NOMO-1 (cell line): ENCODE measurements at regions not wholly inside any gene's neighbourhood (a gene's known extent, or its start where the extent isn't known, plus 50 kb on each side); places are given as distances from the start of the nearest gene placed in this dataset.

Source experiments
- DNase-seq, 2 experiments: peaks; one replicate each; lab custom pipeline; 2025; ENCODE audit not compliant: unreplicated experiment in 2 of 2; lab: John Stamatoyannopoulos, UW

DNA sequence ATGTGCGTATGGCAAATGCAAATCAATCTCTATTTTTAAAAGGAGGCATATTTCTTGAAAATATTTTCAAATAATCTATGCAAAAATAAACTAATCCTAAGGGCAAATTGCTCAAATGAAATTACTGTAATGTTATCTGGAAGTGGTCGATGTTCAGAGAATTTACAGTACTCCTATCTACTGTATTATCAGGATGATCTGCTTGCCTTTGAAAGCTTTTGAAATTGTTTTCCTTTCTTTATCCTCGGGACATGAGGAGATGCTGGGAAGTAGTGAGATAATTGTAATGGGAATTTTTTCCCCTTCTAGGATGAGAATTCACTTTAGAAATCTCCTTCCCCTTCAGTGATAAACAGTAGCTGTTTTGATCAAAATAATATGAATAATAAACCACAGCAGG is 577.2 kb upstream of the MIR17HG start:
- DNase-seq: no peak

DNA sequence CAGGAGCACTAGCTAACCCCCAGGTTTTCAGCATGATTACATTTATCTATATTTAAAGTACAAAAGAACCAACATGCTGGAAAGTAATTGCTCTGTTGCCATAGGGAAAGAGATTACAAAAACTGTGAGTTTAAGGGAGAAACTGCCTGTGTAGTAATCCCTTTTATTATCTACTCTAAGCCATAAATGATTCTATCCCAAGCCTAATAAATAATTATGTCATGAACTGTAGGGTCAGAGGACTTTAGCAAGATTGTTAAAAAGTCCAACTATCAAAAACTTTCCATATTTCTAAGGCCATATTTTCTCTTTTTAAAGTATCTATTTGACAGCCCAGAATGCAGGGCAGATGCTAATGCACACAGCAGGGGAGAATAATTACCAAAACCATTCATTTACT is 573.8 kb upstream of the MIR17HG start:
- no peak for DNase-seq

DNA sequence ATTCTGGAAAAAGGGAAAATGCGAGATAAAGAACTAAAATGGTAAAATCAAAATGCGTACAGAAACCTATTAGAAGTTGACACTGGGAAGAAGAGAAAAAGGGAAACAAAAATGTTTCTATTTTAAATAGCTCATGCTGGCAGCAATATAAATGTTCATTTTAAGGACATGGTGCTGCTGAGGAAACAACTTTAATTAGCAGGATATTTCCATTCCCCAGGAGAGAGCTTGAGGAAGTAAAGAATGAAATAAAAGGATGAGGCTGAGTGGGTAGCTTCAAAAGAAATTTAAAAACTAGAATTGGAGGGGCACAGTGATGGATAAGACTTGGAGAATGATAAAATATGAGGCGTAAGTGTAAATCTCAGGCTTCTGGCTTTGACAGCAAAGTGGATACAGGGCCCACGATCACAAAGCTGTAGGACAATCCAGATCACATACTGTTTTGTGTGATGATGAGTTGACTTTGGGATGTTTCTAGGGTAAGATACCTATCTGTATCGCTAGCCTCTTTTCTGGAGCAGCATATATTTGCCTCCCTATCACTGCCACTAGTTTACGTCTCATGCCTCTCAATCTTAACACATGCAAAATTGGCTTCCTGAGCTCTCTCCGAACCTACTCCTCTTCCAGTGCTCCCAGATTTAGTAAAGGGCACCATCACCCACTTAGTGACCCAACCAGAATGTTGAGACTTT is 571.3 kb upstream of the MIR17HG start:
- no peak for DNase-seq

DNA sequence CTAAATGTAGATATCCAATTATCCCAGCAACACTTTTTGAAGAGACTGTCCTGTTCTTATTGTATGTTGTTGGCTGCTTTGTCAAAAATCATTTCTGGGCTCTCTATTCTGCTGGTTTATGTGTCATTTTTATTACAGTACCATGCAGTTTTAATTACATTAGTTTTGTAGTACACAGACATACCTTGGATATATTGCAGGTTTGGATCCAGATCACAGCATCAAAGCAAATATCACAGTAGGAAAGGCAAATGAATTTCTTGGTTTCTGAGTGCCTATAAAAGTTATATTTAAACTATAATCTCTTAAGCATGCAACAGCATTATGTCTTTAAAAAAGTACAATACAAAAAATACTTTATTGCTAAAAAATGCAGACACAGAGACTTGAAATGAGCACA is 564.2 kb upstream of the MIR17HG start:
- DNase-seq: no peak

DNA sequence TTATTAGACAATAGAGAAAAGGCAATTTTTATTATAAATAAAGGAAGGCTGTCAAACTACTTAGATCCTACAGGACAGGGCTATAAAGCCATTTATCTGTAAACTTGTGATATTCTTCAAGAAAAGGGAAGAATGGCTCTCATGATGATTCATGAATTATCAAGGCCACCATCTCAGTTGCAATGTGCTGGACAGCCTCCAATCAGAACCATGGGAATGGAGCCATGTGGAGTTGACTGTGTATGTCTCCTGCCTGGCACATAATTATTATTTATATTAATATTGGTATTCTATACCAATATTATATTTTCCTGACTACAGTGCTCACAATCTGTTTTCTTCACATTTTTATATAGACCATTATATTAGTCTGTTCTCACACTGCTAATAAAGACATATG is 560.5 kb upstream of the MIR17HG start:
- no peak for DNase-seq

DNA sequence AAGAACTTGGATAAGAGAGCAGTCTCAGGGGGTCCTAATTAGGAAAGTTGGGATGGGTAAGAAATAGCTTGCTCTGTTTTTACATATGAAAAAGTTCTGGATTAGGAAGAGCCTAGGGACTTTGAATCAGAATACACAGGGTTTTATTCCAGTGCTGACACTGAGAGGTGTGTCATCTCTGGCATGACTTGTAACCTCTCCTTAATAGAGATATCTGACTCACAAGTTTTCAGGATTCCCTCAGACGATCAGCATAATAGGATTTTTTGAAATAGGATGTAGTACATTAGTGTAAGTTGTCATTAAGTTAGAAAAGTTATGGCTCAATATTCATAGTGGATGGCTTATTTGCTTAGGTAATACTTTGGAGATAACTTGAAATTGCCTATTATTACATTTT is 555.2 kb upstream of the MIR17HG start:
- DNase-seq: no peak

DNA sequence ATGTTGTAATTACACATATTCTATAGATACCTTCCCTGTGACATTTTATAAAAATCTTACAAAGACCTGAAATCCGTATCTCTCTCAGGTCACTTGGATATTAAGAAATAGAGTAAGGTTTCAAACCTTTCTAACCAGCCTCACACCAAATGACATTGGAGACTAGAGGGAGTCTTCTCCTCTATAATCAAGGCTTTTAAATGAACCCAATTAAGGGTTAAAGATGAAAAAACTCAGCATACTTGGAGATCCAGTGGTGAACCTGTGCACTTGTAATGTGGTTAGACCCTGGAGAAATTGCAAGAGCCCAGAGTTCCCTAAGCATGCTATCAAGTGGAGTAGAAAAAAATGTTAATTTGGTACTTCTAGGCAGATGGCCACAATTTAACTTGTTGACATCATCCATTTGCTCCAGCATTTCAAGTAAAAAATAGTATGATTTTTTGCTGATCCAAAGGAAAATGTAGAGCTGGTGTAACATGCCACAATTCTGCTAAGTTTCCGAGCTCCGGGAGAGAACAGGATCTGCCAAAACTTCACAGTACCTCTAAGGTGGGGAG is 554.1 kb upstream of the MIR17HG start:
- no peak for DNase-seq

DNA sequence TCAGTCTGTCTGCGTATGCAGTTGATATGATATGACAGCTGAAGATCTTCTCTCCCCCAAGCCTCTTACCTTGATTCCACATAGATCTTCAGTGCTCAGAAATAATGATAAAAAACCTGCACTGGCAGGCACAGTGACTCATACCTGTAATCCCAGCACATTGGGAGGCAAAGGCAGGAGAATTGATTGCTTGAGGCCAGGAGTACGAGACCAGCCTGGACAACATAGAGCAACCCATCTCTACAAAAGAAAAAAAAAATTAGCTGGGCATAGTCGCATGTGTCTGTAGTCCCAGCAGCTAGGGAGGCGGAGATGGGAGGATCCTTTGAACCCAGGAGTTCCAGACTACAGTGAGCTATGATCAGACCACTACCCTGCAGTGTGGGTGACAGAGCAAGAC is 551.0 kb upstream of the MIR17HG start:
- no peak for DNase-seq

DNA sequence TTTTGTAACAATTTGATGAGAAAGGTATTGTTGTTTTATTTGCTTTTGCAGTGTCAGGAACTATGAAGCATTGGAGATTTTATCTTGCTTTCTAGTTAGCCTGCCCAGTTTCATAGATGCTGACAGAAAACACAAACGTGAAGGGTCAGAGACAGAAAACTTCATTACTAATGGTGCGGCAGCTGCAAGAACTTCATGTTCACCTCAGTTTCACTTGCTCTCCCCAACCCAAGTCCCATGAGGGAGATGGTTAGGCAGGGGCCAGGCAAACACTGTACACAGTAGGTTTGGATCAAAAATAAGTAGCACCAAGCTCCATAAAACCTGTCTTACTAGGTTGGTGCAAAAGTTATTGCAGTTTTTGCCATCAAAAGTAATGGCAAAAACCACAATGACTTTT is 550.2 kb upstream of the MIR17HG start:
- DNase-seq: no peak

DNA sequence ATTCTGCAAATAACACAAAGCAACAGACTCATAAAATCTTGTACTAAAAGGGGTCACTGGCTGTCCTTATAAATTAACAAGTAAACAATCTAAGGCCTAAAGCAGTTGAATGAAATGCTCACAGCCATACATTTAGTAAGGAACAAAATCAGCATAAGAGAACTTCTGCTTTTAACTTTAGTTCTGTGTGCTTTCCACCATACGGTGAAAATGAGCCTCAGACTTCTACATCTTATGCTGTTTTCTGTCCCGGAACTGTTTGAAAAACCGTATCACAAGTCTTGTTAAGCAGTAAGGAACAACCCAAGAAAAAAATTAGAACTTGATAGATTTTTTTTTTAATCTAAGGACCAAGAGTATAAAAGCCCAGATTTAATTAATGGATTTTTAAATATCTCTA is 549.1 kb upstream of the MIR17HG start:
- peak in 1 of 2 experiments; percentile 51 for DNase-seq

DNA sequence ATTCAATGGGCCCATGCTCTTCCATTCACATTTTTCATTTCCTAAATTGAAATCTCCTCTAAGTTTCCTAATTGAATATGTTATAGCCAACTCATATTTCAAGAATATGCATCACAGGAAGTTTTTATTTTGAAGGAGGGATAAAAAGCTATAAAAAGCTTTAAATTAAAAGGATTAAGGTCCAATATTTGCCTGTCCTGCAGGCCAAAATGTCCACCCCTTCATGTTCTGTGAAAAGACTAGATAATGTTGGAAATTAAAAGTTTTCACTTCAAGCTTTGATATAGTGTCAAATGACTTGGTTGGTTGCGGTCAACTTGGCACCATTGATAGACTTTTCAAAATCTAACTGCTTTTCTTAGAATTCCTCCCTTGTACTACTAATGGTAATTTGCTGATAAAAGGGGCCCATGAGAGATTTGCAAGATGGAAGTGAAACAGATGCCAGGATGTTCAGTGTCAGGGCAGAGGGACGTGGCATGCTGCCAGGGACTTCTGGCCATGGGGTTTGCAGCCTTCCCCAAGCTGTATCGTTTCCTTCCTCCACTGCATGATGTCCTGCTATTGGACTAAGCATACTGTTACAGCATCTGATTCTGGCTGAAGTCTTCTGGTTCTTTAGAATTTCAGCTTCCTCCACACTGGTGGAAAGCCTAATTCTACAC is 547.3 kb upstream of the MIR17HG start:
- DNase-seq: peak; percentile 18 to 40

DNA sequence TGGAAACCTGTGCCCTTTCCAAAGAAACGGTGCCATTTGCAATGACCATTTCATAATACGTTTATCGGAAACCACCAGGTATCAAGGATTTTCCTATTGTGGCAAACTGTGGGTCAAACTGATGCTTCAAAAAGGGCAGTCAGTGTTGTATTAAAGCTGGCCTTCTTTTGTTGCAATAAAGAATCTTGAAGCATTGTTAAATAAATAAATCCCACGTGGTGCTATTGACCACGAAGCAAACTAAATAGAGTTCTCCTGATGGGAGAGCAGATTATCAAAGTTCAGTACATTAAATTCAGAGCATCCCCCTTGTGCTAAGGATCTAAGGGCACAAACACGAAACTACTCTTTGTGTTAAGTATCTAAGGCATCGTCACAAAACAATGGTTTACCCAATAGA is 545.9 kb upstream of the MIR17HG start:
- DNase-seq: no peak

DNA sequence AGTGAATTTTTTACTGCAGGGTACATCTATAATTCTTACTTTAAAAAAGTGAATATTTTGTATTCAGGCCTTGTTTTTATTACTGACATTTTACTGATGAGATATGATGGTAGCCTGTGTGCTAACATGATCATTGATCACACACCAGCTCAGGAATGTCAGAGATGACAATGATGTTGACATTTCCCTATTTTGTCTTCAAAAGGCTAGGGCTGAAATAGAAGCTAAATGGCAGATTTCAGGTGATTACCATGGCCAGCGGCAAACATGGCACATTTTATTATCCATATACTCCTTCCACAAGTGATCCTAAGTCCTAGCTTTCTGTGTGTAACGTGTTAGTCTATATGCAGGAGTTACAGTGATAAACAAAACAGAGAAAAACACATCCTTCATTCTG is 544.3 kb upstream of the MIR17HG start:
- DNase-seq: no peak

DNA sequence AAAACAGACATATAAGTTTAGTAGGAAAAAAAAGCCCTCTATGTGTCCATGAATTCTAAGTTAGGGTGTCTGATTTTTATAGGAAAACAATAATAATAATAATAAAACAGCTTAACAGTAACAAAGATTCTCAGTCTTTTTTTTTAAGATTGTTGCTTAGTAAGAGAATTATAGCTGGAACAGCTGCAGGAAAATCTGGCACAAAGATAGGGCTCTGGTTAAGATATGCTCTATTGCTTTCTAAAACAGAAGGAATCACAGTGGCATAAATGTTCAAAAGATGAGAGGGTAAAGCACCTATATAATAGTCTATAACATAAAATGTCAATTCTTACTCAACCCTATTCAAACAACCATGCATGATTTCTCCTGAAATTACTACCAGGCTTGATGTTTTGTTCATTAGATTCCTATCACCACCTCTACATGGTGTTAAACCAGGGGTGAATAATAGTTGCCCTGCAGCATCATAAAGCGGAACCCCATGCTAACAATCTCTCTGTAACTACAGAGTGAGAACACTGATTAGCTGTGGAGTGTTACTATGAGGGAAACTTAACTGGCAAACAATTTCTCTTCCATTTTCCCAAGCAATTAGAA is 541.4 kb upstream of the MIR17HG start:
- no peak for DNase-seq

DNA sequence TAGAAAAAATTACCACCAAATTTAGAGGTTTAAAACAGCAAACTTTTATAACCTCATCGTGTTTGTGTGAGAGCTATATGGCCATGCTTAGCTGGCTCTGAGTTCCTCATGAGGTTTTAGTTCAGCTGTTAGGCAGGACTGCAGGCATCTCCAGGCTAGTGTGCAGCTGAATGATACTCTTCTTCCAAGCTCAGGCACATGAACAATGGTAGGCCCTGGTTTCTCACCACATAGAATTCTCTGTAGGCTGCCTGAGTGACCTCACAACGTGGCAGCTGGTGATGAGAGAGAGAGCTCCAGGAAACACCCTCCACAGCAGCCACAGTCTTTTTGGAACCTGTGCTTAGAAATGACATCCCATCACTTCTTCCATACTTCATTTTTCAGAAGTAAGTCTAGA is 540.6 kb upstream of the MIR17HG start:
- no peak for DNase-seq

DNA sequence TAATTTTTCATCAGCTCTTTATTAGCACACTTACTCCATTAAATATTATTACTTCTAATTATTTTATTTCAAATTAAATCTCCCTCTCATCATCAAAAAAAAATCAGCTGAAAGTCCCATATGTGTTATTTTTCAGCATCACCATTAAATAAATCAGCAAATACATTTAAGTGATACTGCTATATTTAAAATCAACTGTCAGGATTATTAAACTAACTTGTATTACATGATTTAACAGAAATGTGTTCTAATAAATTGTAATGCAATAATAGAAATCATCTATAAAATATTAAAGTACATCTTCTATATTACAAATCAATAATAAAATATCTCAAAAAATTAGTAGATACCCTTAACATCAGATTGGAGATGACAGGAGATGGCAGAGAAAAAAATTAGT is 538.6 kb upstream of the MIR17HG start:
- DNase-seq: no peak

DNA sequence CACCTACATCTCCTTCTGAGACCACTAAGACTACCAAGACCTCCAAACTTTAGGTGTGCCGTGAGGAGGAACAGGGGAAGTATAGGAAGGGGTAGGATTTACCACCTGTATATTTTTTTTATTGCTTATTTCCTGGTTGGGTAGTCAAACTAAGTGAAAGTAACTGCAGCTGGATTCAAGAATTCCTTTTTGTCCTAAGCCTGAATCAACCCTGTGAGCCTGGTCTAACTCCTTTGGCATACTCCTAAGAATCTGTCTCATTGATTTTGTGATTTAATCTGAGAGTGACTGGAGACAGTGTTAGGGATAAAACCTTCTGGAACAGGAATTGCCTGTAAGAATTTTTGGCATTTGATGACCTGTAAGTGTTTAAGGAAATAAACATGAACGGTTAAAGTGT is 523.5 kb upstream of the MIR17HG start:
- DNase-seq: no peak

DNA sequence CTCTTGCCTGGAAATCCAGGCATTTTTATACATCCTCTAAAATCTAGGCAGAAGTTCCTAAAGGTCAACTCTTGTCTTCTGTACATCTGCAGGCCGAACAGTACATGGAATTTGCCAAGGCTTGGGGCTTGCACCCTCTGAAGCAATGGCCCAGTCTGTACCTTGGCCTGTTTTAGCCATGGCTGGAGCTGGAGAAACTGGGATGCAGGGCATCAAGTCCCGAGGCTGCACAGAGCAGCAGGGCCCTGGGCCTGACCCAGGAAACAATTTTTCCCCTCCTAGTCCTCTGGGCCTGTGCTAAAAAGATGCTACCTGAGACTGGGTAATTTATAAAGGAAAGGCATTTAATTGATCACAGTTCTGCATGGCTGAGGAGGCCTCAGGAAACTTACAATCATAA is 520.8 kb upstream of the MIR17HG start:
- no peak for DNase-seq

DNA sequence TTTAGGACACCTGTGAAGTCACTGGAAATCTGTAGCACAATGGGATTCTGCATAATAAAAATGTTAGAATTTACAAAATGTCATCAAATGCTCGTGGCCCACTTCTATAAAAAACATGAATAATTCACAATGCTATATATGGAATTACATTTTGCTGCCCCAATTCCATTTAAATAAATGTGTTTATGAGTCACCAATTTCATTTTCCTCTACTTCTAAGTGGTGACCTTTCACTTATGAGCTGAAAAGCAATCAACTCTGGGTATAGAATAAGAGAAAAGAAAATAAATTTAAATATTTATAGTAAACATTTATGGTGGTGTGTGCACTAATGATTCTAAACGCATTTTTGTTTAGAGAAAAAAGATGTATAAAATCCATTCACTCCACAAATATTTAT is 516.7 kb upstream of the MIR17HG start:
- DNase-seq: no peak

DNA sequence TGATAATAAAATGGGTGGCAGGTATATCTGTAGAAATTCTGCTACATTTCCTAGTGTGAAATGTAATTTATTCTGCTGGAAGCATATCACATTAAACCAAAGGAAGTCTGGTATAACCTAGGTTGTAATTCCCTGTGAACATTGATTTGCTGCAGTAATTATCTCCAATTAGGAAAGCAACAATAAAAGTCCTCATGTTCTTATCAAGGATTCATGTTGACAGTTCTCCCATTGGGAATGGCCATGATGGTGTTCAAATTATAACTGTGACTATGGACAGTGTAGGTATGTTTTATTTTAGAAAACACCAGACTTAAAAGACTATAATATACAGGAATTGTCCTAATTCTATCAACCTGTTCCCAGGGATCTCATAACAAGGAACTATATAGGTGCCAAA is 513.5 kb upstream of the MIR17HG start:
- DNase-seq: no peak

DNA sequence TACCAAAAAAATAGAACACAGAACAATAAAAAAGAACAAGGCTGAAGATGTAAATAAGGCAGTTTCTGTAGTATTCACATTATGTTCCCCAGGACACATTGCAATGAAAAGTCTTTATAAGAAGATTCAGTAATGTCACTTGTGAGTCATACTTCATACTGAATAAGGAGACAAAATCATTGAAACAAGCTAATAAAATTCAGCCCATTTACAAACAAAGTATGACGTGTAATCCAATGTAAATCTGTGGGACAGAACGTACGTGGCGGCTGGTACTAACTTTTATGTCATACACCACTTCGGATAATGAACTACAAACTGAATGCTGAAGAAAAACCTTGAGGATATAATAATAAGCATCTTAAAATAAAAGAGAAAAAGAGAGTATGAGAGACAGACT is 512.8 kb upstream of the MIR17HG start:
- no peak for DNase-seq

DNA sequence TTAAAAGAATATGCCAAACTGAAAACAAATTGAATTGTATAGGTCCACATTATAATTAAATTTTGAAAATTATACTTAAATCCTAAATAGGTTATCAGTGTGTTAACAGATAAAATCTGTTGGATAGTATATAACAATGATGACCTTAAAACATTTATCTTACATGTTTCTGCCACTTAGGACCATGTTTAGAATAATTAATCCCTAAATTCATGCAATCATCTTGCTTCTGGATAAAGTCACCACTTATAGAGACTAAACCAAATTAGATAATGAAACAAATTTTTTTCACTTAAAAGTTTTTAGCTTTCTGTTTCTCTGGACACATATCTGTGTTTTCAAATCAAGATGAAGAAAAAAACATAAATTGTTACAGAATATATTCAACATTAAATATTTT is 511.7 kb upstream of the MIR17HG start:
- DNase-seq: peak in 1 of 2 experiments; percentile 1
